HCT116 (cell line): ENCODE measurements at regions not wholly inside any gene's neighbourhood (a gene's known extent, or its start where the extent isn't known, plus 50 kb on each side); places are given as distances from the start of the nearest gene placed in this dataset.

Experiments used
- ATAC-seq: fragments of 200-7000 bp; cut with Tn5 transposase; 2 replicates; pipeline ENCODE4 v1.9.1; 2020; ENCODE audit warnings: mild to moderate bottlenecking, moderate library complexity
- BruUV-seq: library from RNA; stranded (reverse); fragments of 400-500 nt; replicated peaks from 2 replicates; lab custom pipeline; 2021; lab: Mats Ljungman, UMichigan
- CTCF ChIA-PET: fragments of 300-600 bp; sonication (Branson Sonifier 250); formaldehyde crosslinking; loops from one replicate; lab custom pipeline; 2021; ENCODE audit warnings: antibody characterized with exemption; lab: Charles Lee
- POLR2A ChIA-PET: fragments of 300-600, 350-600 bp; sonication (Branson Sonifier 250); formaldehyde crosslinking; loops from one replicate; lab custom pipeline; 2021; ENCODE audit warnings: antibody characterized with exemption; lab: Charles Lee
- RAD21 ChIA-PET, 2 experiments: fragments of 300-600 bp; sonication (Branson Sonifier 250); formaldehyde crosslinking; loops; one replicate each; lab custom pipeline; 2023; ENCODE audit warnings: low total read pairs in 2 of 2; ENCODE audit not compliant: uncharacterized antibody in 2 of 2, unreplicated experiment in 2 of 2, low non-redundant PET in 1 of 2; lab: Charles Lee
- DNase-seq: peaks from one replicate; pipeline ENCODE4 v3.0.0-alpha.2; 2010; ENCODE audit warnings: low read depth, low spot score
- H2AFZ ChIP-seq: fragments of 200-600 bp; shearing (Covaris generic), sonication (generic); 2 replicates; pipeline ENCODE4 v1.6.1; 2017; ENCODE audit warnings: low read depth, mixed run types, mixed read lengths, antibody characterized with exemption, low read length; ENCODE audit not compliant: poor library complexity, severe bottlenecking
- H3K27ac ChIP-seq: 2 replicates; pipeline ENCODE4 v1.5.1; 2012; ENCODE audit warnings: low read depth, low read length
- H3K27me3 ChIP-seq: fragments of 200-600 bp; sonication (generic); 2 replicates; pipeline ENCODE4 v1.6.1; 2016; ENCODE audit warnings: mixed run types, low read length, mixed read lengths; ENCODE audit not compliant: insufficient read depth
- H3K36me3 ChIP-seq, 2 experiments: fragments of 200-500 bp in 1 of 2; fragments of 200-600 bp in 1 of 2; sonication (Bioruptor generic) in 1 of 2; sonication (generic) in 1 of 2; 2 replicates each; pipeline versions ENCODE4 v1.5.1 to v1.6.1; 2014 to 2016; ENCODE audit warnings: low read length in 2 of 2, inconsistent platforms in 1 of 2, mixed read lengths in 1 of 2, mixed run types in 1 of 2; ENCODE audit not compliant: insufficient read depth in 2 of 2, control insufficient read depth in 1 of 2
- H3K4me1 ChIP-seq, 2 experiments: fragments of 200-600 bp in 1 of 2; sonication (generic) in 1 of 2; 2 replicates each; pipeline versions ENCODE4 v1.5.1 to v1.6.1; 2012 to 2017; ENCODE audit warnings: low read length in 2 of 2, inconsistent platforms in 1 of 2, mild to moderate bottlenecking in 1 of 2, mixed read lengths in 1 of 2, mixed run types in 1 of 2, moderate library complexity in 1 of 2; ENCODE audit not compliant: insufficient read depth in 2 of 2, control insufficient read depth in 1 of 2
- H3K4me2 ChIP-seq: fragments of 200-600 bp; sonication (generic); 2 replicates; pipeline ENCODE4 v1.6.1; 2017; ENCODE audit warnings: mixed run types, low read length, mixed read lengths
- H3K4me3 ChIP-seq, 2 experiments: fragments of 200-600 bp in 1 of 2; sonication (generic) in 1 of 2; replicated peaks in 1 of 2; 2 replicates each; pipeline ENCODE4 v1.5.1; 2011 to 2016; ENCODE audit warnings: low read length in 2 of 2, control low read depth in 1 of 2, low read depth in 1 of 2, mild to moderate bottlenecking in 1 of 2, mixed read lengths in 1 of 2, mixed run types in 1 of 2
- H3K79me2 ChIP-seq: fragments of 200-600 bp; sonication (generic); 2 replicates; pipeline ENCODE4 v1.6.1; 2017; ENCODE audit warnings: mild to moderate bottlenecking, mixed run types, low read length, moderate library complexity, mixed read lengths; ENCODE audit not compliant: insufficient read depth
- H3K9ac ChIP-seq: fragments of 200-600 bp; sonication (generic); 2 replicates; pipeline ENCODE4 v1.6.1; 2016; ENCODE audit warnings: low read length, mixed read lengths
- H3K9me2 ChIP-seq: fragments of 200-600 bp; sonication (generic), shearing (Covaris generic); 2 replicates; pipeline ENCODE4 v1.6.1; 2017; ENCODE audit warnings: mixed run types, mild to moderate bottlenecking, moderate library complexity; ENCODE audit not compliant: insufficient read depth
- H3K9me3 ChIP-seq, 2 experiments: fragments of 200-500 bp in 1 of 2; fragments of 200-600 bp in 1 of 2; sonication (Bioruptor generic) in 1 of 2; sonication (generic) in 1 of 2; 2 replicates each; pipeline ENCODE4 v1.6.1; 2014 to 2017; ENCODE audit warnings: low read length in 2 of 2, mixed read lengths in 2 of 2, inconsistent platforms in 1 of 2, low read depth in 1 of 2, mild to moderate bottlenecking in 1 of 2, mixed run types in 1 of 2, moderate library complexity in 1 of 2; ENCODE audit not compliant: control insufficient read depth in 1 of 2, insufficient read depth in 1 of 2
- H4K20me1 ChIP-seq: fragments of 200-600 bp; sonication (generic), shearing (Covaris generic); 2 replicates; pipeline ENCODE4 v1.6.1; 2017; ENCODE audit warnings: mixed run types, mild to moderate bottlenecking, moderate library complexity; ENCODE audit not compliant: insufficient read depth
- CBX3 ChIP-seq: IDR thresholded peaks from 2 replicates; pipeline ENCODE4 v1.6.1; 2012; ENCODE audit warnings: low read depth
- CEBPB ChIP-seq: IDR thresholded peaks from 2 replicates; pipeline ENCODE4 v1.6.1; 2012; ENCODE audit warnings: low read depth
- EGR1 ChIP-seq: IDR thresholded peaks from 2 replicates; pipeline ENCODE4 v1.6.1; 2012; ENCODE audit warnings: low read depth
- EZH2 ChIP-seq: fragments of 200-600 bp; sonication (generic); IDR thresholded peaks from 2 replicates; pipeline ENCODE4 v1.6.1; 2017; ENCODE audit warnings: antibody characterized with exemption, mixed run types
- FOSL1 ChIP-seq: IDR thresholded peaks from 2 replicates; pipeline ENCODE4 v1.6.1; 2012; ENCODE audit warnings: low read depth
- JUND ChIP-seq: IDR thresholded peaks from 2 replicates; pipeline ENCODE4 v1.6.1; 2012
- POLR2A ChIP-seq: IDR thresholded peaks from 2 replicates; pipeline ENCODE4 v1.7.0; 2011; ENCODE audit warnings: borderline replicate concordance; ENCODE audit not compliant: insufficient read depth, insufficient read length; ENCODE audit errors: extremely low read depth
- RAD21 ChIP-seq: IDR thresholded peaks from 2 replicates; pipeline ENCODE4 v1.6.1; 2012; ENCODE audit warnings: low read depth, mild to moderate bottlenecking
- SIN3A ChIP-seq: IDR thresholded peaks from 2 replicates; pipeline ENCODE4 v1.6.1; 2012; ENCODE audit warnings: low read depth
- SP1 ChIP-seq: IDR thresholded peaks from 2 replicates; pipeline ENCODE4 v1.6.1; 2012; ENCODE audit warnings: low read depth
- SRF ChIP-seq: IDR thresholded peaks from 2 replicates; pipeline ENCODE4 v1.6.1; 2012; ENCODE audit warnings: low read depth
- TCF7L2 ChIP-seq: IDR thresholded peaks from 2 replicates; pipeline ENCODE4 v1.7.0; 2011; ENCODE audit warnings: borderline replicate concordance, inconsistent platforms; ENCODE audit not compliant: insufficient read depth, insufficient read length; ENCODE audit errors: extremely low read depth
- ZNF274 ChIP-seq: fragments of 200-500 bp; sonication (Bioruptor generic); IDR thresholded peaks from 2 replicates; pipeline ENCODE4 v1.6.1; 2014; ENCODE audit warnings: mild to moderate bottlenecking, low read depth, low read length, inconsistent platforms
- intact Hi-C: fragments of 100-400 bp; cut with micrococcal nuclease; formaldehyde crosslinking; loops from 2 replicates; pipeline ENCODE4 v1.10.0; 2022
- TF ChIP-seq, protein P1 (sequence below): IDR thresholded peaks from 2 replicates; pipeline ENCODE4 v1.6.1; 2012
- TF ChIP-seq, protein P2 (sequence below): IDR thresholded peaks from 2 replicates; pipeline ENCODE4 v1.6.1; 2011; ENCODE audit warnings: mild to moderate bottlenecking, low read length, moderate library complexity; ENCODE audit not compliant: insufficient replicate concordance; ENCODE audit errors: extremely low read depth

- H3K4me2 ChIP-seq, result no peak overlapping the region
- no peak for ATAC-seq
- ChIA-PET POLR2A (no interaction called here), RAD21 (no interaction called here), CTCF (no interaction called here)
- no peaks in the 10 kb centered on the region for H3K79me2 ChIP-seq
- no peaks in the 10 kb centered on the region; the same call in 1 of the 2 replicates for H4K20me1 ChIP-seq
- no peaks in the 10 kb centered on the region for H3K4me1 ChIP-seq
- no peak overlapping the region for H3K4me3 ChIP-seq
- H2AFZ ChIP-seq, result no peak overlapping the region
- intact Hi-C loops, result loop anchor here (5.0 kb wide), 1 partner anchor 750 kb away; no protein-coding TSS in a partner anchor
- no peak overlapping the region for H3K27ac ChIP-seq
- TF ChIP-seq JUND (no peak), POLR2A (no peak), SIN3A (no peak), ZNF274 (no peak), CBX3 (no peak), EGR1 (no peak), TCF7L2 (no peak), RAD21 (no peak), CEBPB (no peak), FOSL1 (no peak), SP1 (no peak), SRF (no peak), EZH2 (no peak)
- TF ChIP-seq, protein P1, sequence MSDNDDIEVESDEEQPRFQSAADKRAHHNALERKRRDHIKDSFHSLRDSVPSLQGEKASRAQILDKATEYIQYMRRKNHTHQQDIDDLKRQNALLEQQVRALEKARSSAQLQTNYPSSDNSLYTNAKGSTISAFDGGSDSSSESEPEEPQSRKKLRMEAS, result no peak
- TF ChIP-seq, protein P2, sequence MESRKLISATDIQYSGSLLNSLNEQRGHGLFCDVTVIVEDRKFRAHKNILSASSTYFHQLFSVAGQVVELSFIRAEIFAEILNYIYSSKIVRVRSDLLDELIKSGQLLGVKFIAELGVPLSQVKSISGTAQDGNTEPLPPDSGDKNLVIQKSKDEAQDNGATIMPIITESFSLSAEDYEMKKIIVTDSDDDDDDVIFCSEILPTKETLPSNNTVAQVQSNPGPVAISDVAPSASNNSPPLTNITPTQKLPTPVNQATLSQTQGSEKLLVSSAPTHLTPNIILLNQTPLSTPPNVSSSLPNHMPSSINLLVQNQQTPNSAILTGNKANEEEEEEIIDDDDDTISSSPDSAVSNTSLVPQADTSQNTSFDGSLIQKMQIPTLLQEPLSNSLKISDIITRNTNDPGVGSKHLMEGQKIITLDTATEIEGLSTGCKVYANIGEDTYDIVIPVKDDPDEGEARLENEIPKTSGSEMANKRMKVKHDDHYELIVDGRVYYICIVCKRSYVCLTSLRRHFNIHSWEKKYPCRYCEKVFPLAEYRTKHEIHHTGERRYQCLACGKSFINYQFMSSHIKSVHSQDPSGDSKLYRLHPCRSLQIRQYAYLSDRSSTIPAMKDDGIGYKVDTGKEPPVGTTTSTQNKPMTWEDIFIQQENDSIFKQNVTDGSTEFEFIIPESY, result no peak
- H3K36me3 ChIP-seq, result no peaks in the 10 kb centered on the region
- no peak for DNase-seq
- no peaks in the 10 kb centered on the region for H3K27me3 ChIP-seq
- H3K9ac ChIP-seq, result no peak overlapping the region
- H3K9me2 ChIP-seq, result no peaks in the 10 kb centered on the region
- BruUV-seq, result no TSS peak
- H3K9me3 ChIP-seq, result no peaks in the 10 kb centered on the region
Measured at GRCh38 chr2:59702026-59702425, 851.4 kb downstream of the BCL11A start.
